Endodermal cell (in vitro differentiated cells): ENCODE measurements at regions not wholly inside any gene's neighbourhood (a gene's known extent, or its start where the extent isn't known, plus 50 kb on each side); places are given as distances from the start of the nearest gene placed in this dataset.
A peak's percentile ranks its signal among the peaks of the same experiment; 100 is the strongest.
"Not testable (repeated sequence)": the region's sequence is repeated elsewhere in the genome, so short reads cannot be mapped to it uniquely, and the experiment has no call there.

Experiments
- DNase-seq: peaks from one replicate; pipeline ENCODE4 v3.0.0-alpha.2; 2017
- H3K27ac ChIP-seq: 2 replicates; pipeline ENCODE4 v1.5.1; 2013; ENCODE audit warnings: mild to moderate bottlenecking, low read depth, low read length, moderate library complexity
- H3K27me3 ChIP-seq: 2 replicates; pipeline ENCODE4 v1.6.1; 2013; ENCODE audit warnings: mild to moderate bottlenecking, low read length, moderate library complexity; ENCODE audit not compliant: insufficient read depth, control insufficient read depth, poor library complexity, severe bottlenecking
- H3K36me3 ChIP-seq: 2 replicates; pipeline ENCODE4 v1.7.0; 2013; ENCODE audit warnings: mild to moderate bottlenecking, low read length, moderate library complexity; ENCODE audit not compliant: control insufficient read depth, insufficient read depth
- H3K4me1 ChIP-seq: one replicate; pipeline ENCODE4 v1.7.0; 2013; ENCODE audit warnings: low read length; ENCODE audit not compliant: control insufficient read depth, insufficient read depth
- H3K4me3 ChIP-seq: 2 replicates; pipeline ENCODE4 v1.5.1; 2013; ENCODE audit warnings: mild to moderate bottlenecking, low read length, moderate library complexity
- H3K9ac ChIP-seq: 2 replicates; pipeline ENCODE4 v1.6.1; 2013; ENCODE audit warnings: mild to moderate bottlenecking, low read length, moderate library complexity; ENCODE audit not compliant: poor library complexity, severe bottlenecking; ENCODE audit errors: extremely low read depth
- H3K9me3 ChIP-seq: 2 replicates; pipeline ENCODE4 v1.6.1; 2013; ENCODE audit warnings: mild to moderate bottlenecking, low read length, moderate library complexity; ENCODE audit not compliant: control insufficient read depth
- H3K27ac Mint-ChIP-seq: 2 replicates; pipeline ENCODE4 v1.8.0; 2020; ENCODE audit warnings: mixed read lengths
- H3K27me3 Mint-ChIP-seq: 2 replicates; pipeline ENCODE4 v1.8.0; 2021; ENCODE audit warnings: mild to moderate bottlenecking, mixed read lengths; ENCODE audit not compliant: insufficient read depth
- H3K36me3 Mint-ChIP-seq: 2 replicates; pipeline ENCODE4 v1.8.0; 2020; ENCODE audit warnings: low read depth, mixed read lengths
- H3K4me1 Mint-ChIP-seq: 2 replicates; pipeline ENCODE4 v1.8.0; 2020; ENCODE audit warnings: mixed read lengths
- H3K4me3 Mint-ChIP-seq: 2 replicates; pipeline ENCODE4 v1.8.0; 2020; ENCODE audit warnings: mild to moderate bottlenecking, moderate library complexity, mixed read lengths
- H3K9me3 Mint-ChIP-seq: 2 replicates; pipeline ENCODE4 v1.8.0; 2020; ENCODE audit warnings: mild to moderate bottlenecking, mixed read lengths
- CTCF ChIP-seq: fragments of 200-600 bp; sonication (generic); conservative IDR thresholded peaks from 2 replicates; pipeline ENCODE4 v1.5.0; 2021; ENCODE audit warnings: antibody characterized with exemption, mild to moderate bottlenecking
- WGBS, 2 experiments: methylation state at CpG; one replicate each; pipeline versions ENCODE4 v1.1.5 to v1.1.7; 2013; ENCODE audit warnings: missing lambda C conversion rate in 2 of 2, mixed read lengths in 1 of 2; ENCODE audit not compliant: insufficient coverage in 1 of 2, insufficient read length in 1 of 2; 5-methylcytosine and 5-hydroxymethylcytosine counted together

DNA sequence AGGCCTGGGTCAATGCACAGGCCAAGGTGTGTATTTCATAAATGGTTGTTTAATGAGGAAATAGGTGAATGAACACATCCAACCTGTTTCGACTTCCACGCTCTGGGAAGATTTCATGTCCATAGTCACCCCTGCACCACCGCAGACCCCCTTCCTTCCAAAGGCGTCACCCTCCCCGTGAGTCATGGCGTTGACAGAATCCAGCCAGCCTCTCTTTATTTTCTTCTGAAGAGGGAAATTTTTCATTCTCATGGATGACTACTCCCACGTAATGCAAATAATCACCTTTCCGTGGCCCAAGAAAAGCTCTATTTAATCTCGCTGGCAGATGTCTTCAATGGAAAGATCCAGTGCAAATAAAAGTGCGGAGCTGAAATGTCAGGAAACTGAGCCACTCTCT is 75.3 kb upstream of the FOXK1 start:
- Histone ChIP-seq H3K4me1 (no peaks in the 10 kb centered on the region), H3K4me3 (no peak overlapping the region), H3K9me3 (peaks cover 9% of the 10 kb centered on the region), H3K27ac (no peak overlapping the region), H3K36me3 (no peaks in the 10 kb centered on the region), H3K27me3 (no peaks in the 10 kb centered on the region), H3K9ac (no peak overlapping the region)
- DNase-seq: no peak
- H3K27me3 Mint-ChIP-seq: peaks cover 3% of the 10 kb centered on the region
- H3K4me3 Mint-ChIP-seq: no peak overlapping the region
- H3K27ac Mint-ChIP-seq: no peak overlapping the region
- no peak for TF ChIP-seq CTCF
- WGBS, 2 experiments: 92 to 97% methylated on average over 6 to 10 of the region's 10 CpGs
- H3K36me3 Mint-ChIP-seq: no peaks in the 10 kb centered on the region
- H3K9me3 Mint-ChIP-seq: peaks cover 12% of the 10 kb centered on the region
- no peaks in the 10 kb centered on the region for H3K4me1 Mint-ChIP-seq

- H3K9me3 Mint-ChIP-seq: peaks cover 18% of the 10 kb centered on the region
- no peak for TF ChIP-seq CTCF
- DNase-seq: no peak
- H3K4me3 Mint-ChIP-seq: no peak overlapping the region
- H3K27ac Mint-ChIP-seq: no peak overlapping the region
- no peaks in the 10 kb centered on the region for H3K36me3 ChIP-seq
- H3K36me3 Mint-ChIP-seq: no peaks in the 10 kb centered on the region
- H3K27ac ChIP-seq: no peak overlapping the region
- peaks cover 3% of the 10 kb centered on the region for H3K27me3 Mint-ChIP-seq
- 83 to 93% methylated on average over 11 to 14 of the region's 14 CpGs for WGBS, 2 experiments
- H3K9me3 ChIP-seq: peaks cover 14% of the 10 kb centered on the region
- no peak overlapping the region for H3K4me3 ChIP-seq
- H3K27me3 ChIP-seq: no peaks in the 10 kb centered on the region
- H3K4me1 ChIP-seq: no peaks in the 10 kb centered on the region
- H3K9ac ChIP-seq: no peak overlapping the region
- no peaks in the 10 kb centered on the region for H3K4me1 Mint-ChIP-seq
Observed at GRCh38 chr7:4607311-4607729, 74.8 kb upstream of the FOXK1 start.

GRCh38 chr7:4609576-4609975 is 72.5 kb upstream of the FOXK1 start:
- not testable (repeated sequence) for H3K36me3 ChIP-seq, H3K27ac ChIP-seq, H3K4me1 ChIP-seq, DNase-seq, H3K27me3 ChIP-seq, H3K4me3 Mint-ChIP-seq, H3K36me3 Mint-ChIP-seq, H3K4me3 ChIP-seq, H3K4me1 Mint-ChIP-seq, H3K27ac Mint-ChIP-seq, H3K9ac ChIP-seq, H3K27me3 Mint-ChIP-seq
- WGBS, 2 experiments: 94 to 96% methylated on average over 7 of the region's 7 CpGs
- H3K9me3 ChIP-seq: peaks cover 15% of the 10 kb centered on the region
- H3K9me3 Mint-ChIP-seq: peaks cover 22% of the 10 kb centered on the region

- H3K27ac ChIP-seq: no peak overlapping the region
- no peak overlapping the region for H3K27ac Mint-ChIP-seq
- peaks cover 3% of the 10 kb centered on the region for H3K27me3 Mint-ChIP-seq
- peaks cover 9% of the 10 kb centered on the region for H3K4me1 Mint-ChIP-seq
- H3K9me3 ChIP-seq: peaks cover 15% of the 10 kb centered on the region
- H3K36me3 ChIP-seq: no peaks in the 10 kb centered on the region
- H3K27me3 ChIP-seq: no peaks in the 10 kb centered on the region
- peaks cover 19% of the 10 kb centered on the region for H3K9me3 Mint-ChIP-seq
- H3K9ac ChIP-seq: no peak overlapping the region
- 72 to 81% methylated on average over 8 of the region's 8 CpGs for WGBS, 2 experiments
- peak; percentile 75 for DNase-seq
- TF ChIP-seq CTCF: peak; percentile 85
- H3K4me1 ChIP-seq: no peaks in the 10 kb centered on the region
- H3K4me3 ChIP-seq: peak overlapping the region; percentile 56
- no peaks in the 10 kb centered on the region for H3K36me3 Mint-ChIP-seq
- no peak overlapping the region for H3K4me3 Mint-ChIP-seq
Observed at GRCh38 chr7:4610768-4611467, 71.2 kb upstream of the FOXK1 start.
